GM23338 (cell line): ENCODE measurements at regions not wholly inside any gene's neighbourhood (a gene's known extent, or its start where the extent isn't known, plus 50 kb on each side); places are given as distances from the start of the nearest gene placed in this dataset.

ENCODE experiments used
- ATAC-seq: fragments of 200-7000 bp; cut with Tn5 transposase; 3 replicates; pipeline ENCODE4 v1.9.1; 2020
- DNase-seq: peaks from one replicate; pipeline ENCODE4 v3.0.0-alpha.2; 2015; ENCODE audit warnings: low spot score
- H2AFZ ChIP-seq: fragments of 200-600 bp; sonication (generic); 2 replicates; pipeline ENCODE4 v1.8.0; 2016; ENCODE audit warnings: antibody characterized with exemption, mild to moderate bottlenecking, moderate library complexity
- H3F3A ChIP-seq: fragments of 200-600 bp; sonication (generic); replicated peaks from 2 replicates; pipeline ENCODE4 v1.8.0; 2017; ENCODE audit warnings: antibody characterized with exemption, mixed run types, low read depth
- H3K27ac ChIP-seq: fragments of 200-600 bp; sonication (generic); 2 replicates; pipeline ENCODE4 v1.6.1; 2016; ENCODE audit warnings: low read depth
- H3K27me3 ChIP-seq: fragments of 200-600 bp; sonication (generic); 2 replicates; pipeline ENCODE4 v1.8.0; 2016; ENCODE audit warnings: mild to moderate bottlenecking, mixed run types, moderate library complexity; ENCODE audit not compliant: insufficient read depth
- H3K36me3 ChIP-seq: fragments of 200-600 bp; sonication (generic); 2 replicates; pipeline ENCODE4 v1.8.0; 2016; ENCODE audit warnings: mild to moderate bottlenecking; ENCODE audit not compliant: insufficient read depth
- H3K4me1 ChIP-seq: fragments of 200-600 bp; sonication (generic); 2 replicates; pipeline ENCODE4 v1.8.0; 2016; ENCODE audit warnings: mild to moderate bottlenecking, moderate library complexity; ENCODE audit not compliant: insufficient read depth
- H3K4me2 ChIP-seq: fragments of 200-600 bp; sonication (generic); 2 replicates; pipeline ENCODE4 v1.7.1; 2017; ENCODE audit warnings: mixed run types
- H3K4me3 ChIP-seq: fragments of 200-600 bp; sonication (generic); 2 replicates; pipeline ENCODE4 v1.6.1; 2016; ENCODE audit warnings: mixed run types
- H3K79me2 ChIP-seq: fragments of 200-600 bp; sonication (generic); replicated peaks from 2 replicates; pipeline ENCODE4 v1.8.0; 2017; ENCODE audit warnings: mild to moderate bottlenecking; ENCODE audit not compliant: insufficient read depth
- H3K9me2 ChIP-seq: fragments of 200-600 bp; sonication (generic); 2 replicates; pipeline ENCODE4 v1.8.0; 2017; ENCODE audit not compliant: insufficient read depth
- H4K20me1 ChIP-seq: fragments of 200-600 bp; sonication (generic); replicated peaks from 2 replicates; pipeline ENCODE4 v1.8.0; 2017; ENCODE audit warnings: mild to moderate bottlenecking; ENCODE audit not compliant: insufficient read depth
- H3K27ac Mint-ChIP-seq: 2 replicates; pipeline ENCODE4 v1.8.0; 2020; ENCODE audit warnings: inconsistent platforms, mild to moderate bottlenecking, moderate library complexity, mixed read lengths
- H3K27me3 Mint-ChIP-seq: 3 replicates; pipeline ENCODE4 v1.8.0; 2022; ENCODE audit warnings: low read depth, mild to moderate bottlenecking, moderate library complexity, mixed read lengths, inconsistent platforms; ENCODE audit not compliant: insufficient read depth, poor library complexity
- H3K36me3 Mint-ChIP-seq: 3 replicates; pipeline ENCODE4 v1.8.0; 2021; ENCODE audit warnings: low read depth, mild to moderate bottlenecking, inconsistent platforms, moderate library complexity, mixed read lengths
- H3K4me1 Mint-ChIP-seq: 3 replicates; pipeline ENCODE4 v1.8.0; 2020; ENCODE audit warnings: mild to moderate bottlenecking, inconsistent platforms, mixed read lengths
- H3K4me3 Mint-ChIP-seq: 3 replicates; pipeline ENCODE4 v1.8.0; 2021; ENCODE audit warnings: moderate library complexity, mild to moderate bottlenecking, inconsistent platforms, mixed read lengths
- H3K9me3 Mint-ChIP-seq: 3 replicates; pipeline ENCODE4 v1.8.0; 2020; ENCODE audit warnings: moderate library complexity, mild to moderate bottlenecking, inconsistent platforms, mixed read lengths
- CREB1 ChIP-seq: fragments of 250-450 bp; sonication (Bioruptor Pico); IDR thresholded peaks from 2 replicates; pipeline ENCODE4 v1.5.0; 2020; ENCODE audit warnings: low read depth, mild to moderate bottlenecking, moderate library complexity
- CTCF ChIP-seq, 2 experiments: fragments of 200-600 bp in 1 of 2; sonication (generic) in 1 of 2; conservative IDR thresholded peaks; 2 replicates each; pipeline versions ENCODE4 v1.5.1 to v1.6.1; 2016 to 2017; ENCODE audit warnings: antibody characterized with exemption in 2 of 2, low read depth in 2 of 2, mild to moderate bottlenecking in 2 of 2, moderate library complexity in 1 of 2
- REST ChIP-seq: IDR thresholded peaks from one replicate; pipeline ENCODE4 v1.6.1; 2018; ENCODE audit warnings: antibody characterized with exemption; ENCODE audit not compliant: unreplicated experiment
- STAT1 ChIP-seq: IDR thresholded peaks from one replicate; pipeline ENCODE4 v1.6.1; 2016; ENCODE audit warnings: antibody characterized with exemption; ENCODE audit not compliant: unreplicated experiment
- ZNF331 ChIP-seq: fragments of 250-450 bp; sonication (Bioruptor Pico); IDR thresholded peaks from 2 replicates; pipeline ENCODE4 v1.5.0; 2020; ENCODE audit warnings: low read depth, mild to moderate bottlenecking, moderate library complexity
- ZNF462 ChIP-seq: fragments of 250-450 bp; sonication (Bioruptor Pico); IDR thresholded peaks from 2 replicates; pipeline ENCODE4 v1.5.0; 2020; ENCODE audit warnings: mild to moderate bottlenecking, moderate library complexity

- Histone ChIP-seq H3K79me2 (no peaks in the 10 kb centered on the region), H3K4me3 (no peak overlapping the region), H2AFZ (peak overlapping the region; percentile 86; the same call in 1 of the 2 replicates), H3K27me3 (no peaks in the 10 kb centered on the region), H3F3A (no peaks in the 10 kb centered on the region), H3K36me3 (no peaks in the 10 kb centered on the region), H4K20me1 (no peaks in the 10 kb centered on the region; the same call in 1 of the 2 replicates), H3K27ac (no peak overlapping the region), H3K4me2 (no peak overlapping the region), H3K9me2 (peaks cover 9% of the 10 kb centered on the region; the same call in 1 of the 2 replicates), H3K4me1 (peaks cover 10% of the 10 kb centered on the region; the same call in 1 of the 2 replicates)
- TF ChIP-seq CTCF (conservative IDR thresholded peaks at IDR 0.05; ENCODE audit: low read depth in 2 of 2) = no peak
- TF ChIP-seq ZNF331 (CRISPR knock-in tag) = no peak
- no peak for TF ChIP-seq CREB1 (CRISPR knock-in tag)
- TF ChIP-seq ZNF462 (CRISPR knock-in tag) = no peak
- no peak for TF ChIP-seq REST
- TF ChIP-seq STAT1 = no peak
- Mint-ChIP-seq H3K4me3 (no peak overlapping the region), H3K9me3 (no peaks in the 10 kb centered on the region), H3K4me1 (peaks cover 23% of the 10 kb centered on the region), H3K27me3 (no peaks in the 10 kb centered on the region), H3K36me3 (no peaks in the 10 kb centered on the region), H3K27ac (no peak overlapping the region; the same call in 1 of the 2 replicates)
- DNase-seq (no peak), ATAC-seq (no peak)
These were observed 81.9 kb upstream of the PICALM start for GRCh38 chr11:86150847-86151173.
